ENCODE measurements at regions not wholly inside any gene's neighbourhood (a gene's known extent, or its start where the extent isn't known, plus 50 kb on each side); places are given as distances from the start of the nearest gene placed in this dataset.

- no peak overlapping the region for H3K9ac ChIP-seq (ENCODE audit: insufficient read depth, low read length)
- no peaks in the 10 kb centered on the region for H3K79me2 ChIP-seq (ENCODE audit: control insufficient read depth, insufficient read depth, low read length)
- no peak overlapping the region for H3K4me2 ChIP-seq (ENCODE audit: extremely low read depth, insufficient read depth, low read length)
- no peaks in the 10 kb centered on the region for H4K20me1 ChIP-seq (ENCODE audit: control insufficient read depth, extremely low read depth, insufficient read depth, low read length)
- TF ChIP-seq CTCF (conservative IDR thresholded peaks at IDR 0.05 in 1 of 2, IDR thresholded peaks at IDR 0.05 in 1 of 2; ENCODE audit: low read depth in 1 of 2, low read length in 2 of 2) (no peak), EZH2 (IDR thresholded peaks at IDR 0.05; ENCODE audit: low read length, missing control alignments) (no peak)
- H2AFZ ChIP-seq (ENCODE audit: low read length), result no peak overlapping the region
- H3K36me3 ChIP-seq (ENCODE audit: control insufficient read depth, insufficient read depth, low read length), result no peaks in the 10 kb centered on the region
- H3K27ac ChIP-seq (ENCODE audit: insufficient read depth, low read length), result no peak overlapping the region
- no peaks in the 10 kb centered on the region for H3K27me3 ChIP-seq (ENCODE audit: control insufficient read depth, insufficient read depth, low read length)
- H3K4me1 ChIP-seq (ENCODE audit: control insufficient read depth, extremely low read depth, insufficient read depth, low read length), result no peaks in the 10 kb centered on the region
- no peak overlapping the region for H3K4me3 ChIP-seq (replicated peaks in 1 of 4; ENCODE audit: control extremely low read depth in 1 of 4, insufficient read depth in 1 of 4, low read depth in 3 of 4, low read length in 4 of 4)
- DNase-seq (ENCODE audit: low read depth in 2 of 2), result no peak
- no peaks in the 10 kb centered on the region for H3K9me3 ChIP-seq (ENCODE audit: control insufficient read depth, insufficient read depth, low read depth, low read length)
Measured at GRCh38 chr13:84973661-84974060, 825.6 kb downstream of the SLITRK6 start.

- Histone ChIP-seq H2AFZ (ENCODE audit: low read length) (no peak overlapping the region), H3K9ac (ENCODE audit: insufficient read depth, low read length) (no peak overlapping the region), H3K4me3 (replicated peaks in 1 of 4; ENCODE audit: control extremely low read depth in 1 of 4, insufficient read depth in 1 of 4, low read depth in 3 of 4, low read length in 4 of 4) (no peak overlapping the region), H3K27ac (ENCODE audit: insufficient read depth, low read length) (no peak overlapping the region), H3K36me3 (ENCODE audit: control insufficient read depth, insufficient read depth, low read length) (no peaks in the 10 kb centered on the region), H3K9me3 (ENCODE audit: control insufficient read depth, insufficient read depth, low read depth, low read length) (no peaks in the 10 kb centered on the region), H4K20me1 (ENCODE audit: control insufficient read depth, extremely low read depth, insufficient read depth, low read length) (no peaks in the 10 kb centered on the region), H3K4me1 (ENCODE audit: control insufficient read depth, extremely low read depth, insufficient read depth, low read length) (no peaks in the 10 kb centered on the region), H3K27me3 (ENCODE audit: control insufficient read depth, insufficient read depth, low read length) (no peaks in the 10 kb centered on the region), H3K79me2 (ENCODE audit: control insufficient read depth, insufficient read depth, low read length) (no peaks in the 10 kb centered on the region), H3K4me2 (ENCODE audit: extremely low read depth, insufficient read depth, low read length) (no peak overlapping the region)
- TF ChIP-seq CTCF (conservative IDR thresholded peaks at IDR 0.05 in 1 of 2, IDR thresholded peaks at IDR 0.05 in 1 of 2; ENCODE audit: low read depth in 1 of 2, low read length in 2 of 2), result no peak
- TF ChIP-seq EZH2 (IDR thresholded peaks at IDR 0.05; ENCODE audit: low read length, missing control alignments), result no peak
- no peak for DNase-seq (ENCODE audit: low read depth in 2 of 2)
Measured at GRCh38 chr13:84972907-84973306, 826.3 kb downstream of the SLITRK6 start.

- H3K9ac ChIP-seq (ENCODE audit: insufficient read depth, low read length), result no peak overlapping the region
- H3K9me3 ChIP-seq (ENCODE audit: control insufficient read depth, insufficient read depth, low read depth, low read length), result no peaks in the 10 kb centered on the region
- TF ChIP-seq EZH2 (IDR thresholded peaks at IDR 0.05; ENCODE audit: low read length, missing control alignments) (no peak), CTCF (conservative IDR thresholded peaks at IDR 0.05 in 1 of 2, IDR thresholded peaks at IDR 0.05 in 1 of 2; ENCODE audit: low read depth in 1 of 2, low read length in 2 of 2) (no peak)
Measured at GRCh38 chr13:84962849-84963248, 836.4 kb downstream of the SLITRK6 start.

More at GRCh38 chr13:84962849-84963248, 836.4 kb downstream of the SLITRK6 start:
- no peaks in the 10 kb centered on the region for H4K20me1 ChIP-seq (ENCODE audit: control insufficient read depth, extremely low read depth, insufficient read depth, low read length)
- DNase-seq (ENCODE audit: low read depth in 2 of 2), result no peak
- no peak overlapping the region for H3K4me3 ChIP-seq (replicated peaks in 1 of 4; ENCODE audit: control extremely low read depth in 1 of 4, insufficient read depth in 1 of 4, low read depth in 3 of 4, low read length in 4 of 4)
- H3K79me2 ChIP-seq (ENCODE audit: control insufficient read depth, insufficient read depth, low read length), result no peaks in the 10 kb centered on the region
- H3K4me1 ChIP-seq (ENCODE audit: control insufficient read depth, extremely low read depth, insufficient read depth, low read length), result no peaks in the 10 kb centered on the region
- no peak overlapping the region for H3K4me2 ChIP-seq (ENCODE audit: extremely low read depth, insufficient read depth, low read length)
- no peak overlapping the region for H2AFZ ChIP-seq (ENCODE audit: low read length)
- H3K27me3 ChIP-seq (ENCODE audit: control insufficient read depth, insufficient read depth, low read length), result no peaks in the 10 kb centered on the region
- no peak overlapping the region for H3K27ac ChIP-seq (ENCODE audit: insufficient read depth, low read length)
- no peaks in the 10 kb centered on the region for H3K36me3 ChIP-seq (ENCODE audit: control insufficient read depth, insufficient read depth, low read length)
